Left forelimb (tissue), 1 donor: ENCODE measurements at regions not wholly inside any gene's neighbourhood (a gene's known extent, or its start where the extent isn't known, plus 50 kb on each side); places are given as distances from the start of the nearest gene placed in this dataset.

Experiments used
- DNase-seq: peaks from one replicate; pipeline ENCODE4 v3.0.0-alpha.2; 2018; ENCODE audit warnings: low spot score

GRCh38 chr3:157626817-157627216 is 123.6 kb upstream of the VEPH1 start:
- no peak for DNase-seq

- no peak for DNase-seq
These were observed 121.6 kb upstream of the VEPH1 start for GRCh38 chr3:157624801-157625200.

GRCh38 chr3:157618886-157619285 is 115.7 kb upstream of the VEPH1 start:
- no peak for DNase-seq

GRCh38 chr3:157618075-157618760 is 115.0 kb upstream of the VEPH1 start:
- DNase-seq: no peak

GRCh38 chr3:157614896-157615295 is 111.7 kb upstream of the VEPH1 start:
- no peak for DNase-seq

- DNase-seq: no peak
These were observed 108.4 kb upstream of the VEPH1 start for GRCh38 chr3:157611536-157612076.

- DNase-seq: no peak
These were observed 107.8 kb upstream of the VEPH1 start for GRCh38 chr3:157610876-157611535.

- no peak for DNase-seq
These were observed 104.7 kb upstream of the VEPH1 start for GRCh38 chr3:157607826-157608405.

GRCh38 chr3:157606852-157607197 is 103.6 kb upstream of the VEPH1 start:
- no peak for DNase-seq

- peak; percentile 76 for DNase-seq
These were observed 103.0 kb upstream of the VEPH1 start for GRCh38 chr3:157606011-157606851.

GRCh38 chr3:157605356-157605755 is 102.1 kb upstream of the VEPH1 start:
- DNase-seq: no peak

GRCh38 chr3:157602424-157602823 is 99.2 kb upstream of the VEPH1 start:
- DNase-seq: no peak

GRCh38 chr3:157595259-157595658 is 92.0 kb upstream of the VEPH1 start:
- DNase-seq: no peak

- no peak for DNase-seq
These were observed 91.2 kb upstream of the VEPH1 start for GRCh38 chr3:157594413-157594812.

- DNase-seq: no peak
These were observed 89.6 kb upstream of the VEPH1 start for GRCh38 chr3:157592769-157593168.

GRCh38 chr3:157590273-157590672 is 87.1 kb upstream of the VEPH1 start:
- DNase-seq: no peak

GRCh38 chr3:157589211-157589610 is 86.0 kb upstream of the VEPH1 start:
- no peak for DNase-seq

- DNase-seq: no peak
These were observed 85.3 kb upstream of the VEPH1 start for GRCh38 chr3:157588386-157589060.

- no peak for DNase-seq
These were observed 83.1 kb upstream of the VEPH1 start for GRCh38 chr3:157586293-157586692.

- no peak for DNase-seq
These were observed 82.2 kb upstream of the VEPH1 start for GRCh38 chr3:157585386-157585785.

- DNase-seq: no peak
These were observed 79.4 kb upstream of the VEPH1 start for GRCh38 chr3:157582637-157582973.
